ENCODE measurements at regions not wholly inside any gene's neighbourhood (a gene's known extent, or its start where the extent isn't known, plus 50 kb on each side); places are given as distances from the start of the nearest gene placed in this dataset.

GRCh38 chr6:166253778-166254204 is 54.4 kb downstream of the PRR18 start:
- TF ChIP-seq POLR2A (IDR thresholded peaks at IDR 0.05; ENCODE audit: low read length) (no peak), GATA1 (IDR thresholded peaks at IDR 0.05; ENCODE audit: low read depth, low read length) (no peak)
